ENCODE measurements at regions not wholly inside any gene's neighbourhood (a gene's known extent, or its start where the extent isn't known, plus 50 kb on each side); places are given as distances from the start of the nearest gene placed in this dataset.

- TF ChIP-seq MAFK (IDR thresholded peaks at IDR 0.05; ENCODE audit: low read depth, low read length) (peak; percentile 77), MXI1 (IDR thresholded peaks at IDR 0.05; ENCODE audit: borderline replicate concordance, low read depth, low read length) (no peak)
- H2BK120ac ChIP-seq (ENCODE audit: low read depth, low read length), result no peak overlapping the region
- H4K91ac ChIP-seq (ENCODE audit: insufficient read depth, low read depth, low read length), result no peak overlapping the region
- no peak overlapping the region for H4K8ac ChIP-seq (ENCODE audit: low read depth in 2 of 2, low read length in 2 of 2)
- no peak overlapping the region for H2AFZ ChIP-seq (replicated peaks; ENCODE audit: low read length, poor library complexity)
- no peaks in the 10 kb centered on the region for H3K36me3 ChIP-seq (ENCODE audit: control insufficient read depth, insufficient read depth, low read length)
- no peaks in the 10 kb centered on the region for H3K27me3 ChIP-seq (ENCODE audit: control insufficient read depth, insufficient read depth, low read length)
- H2AK5ac ChIP-seq (ENCODE audit: low read depth, low read length), result no peak overlapping the region
- H3K9me3 ChIP-seq (ENCODE audit: control insufficient read depth, insufficient read depth, low read length), result no peaks in the 10 kb centered on the region
- H3K4ac ChIP-seq (ENCODE audit: low read depth, low read length), result no peak overlapping the region
- H3K56ac ChIP-seq (ENCODE audit: extremely low read depth, insufficient read depth, low read length), result no peak overlapping the region
- H3K79me1 ChIP-seq (ENCODE audit: low read depth in 1 of 2, low read length in 2 of 2), result no peaks in the 10 kb centered on the region
- no peaks in the 10 kb centered on the region for H4K20me1 ChIP-seq (ENCODE audit: insufficient read depth, low read length)
- H3K23ac ChIP-seq (ENCODE audit: low read depth, low read length), result no peak overlapping the region
- ChIA-PET POLR2A (ENCODE audit: unreplicated experiment) (no interaction called here), CTCF (interaction anchor here (0.6 kb wide), 1 partner anchor 697 kb away, joined by 7 read pairs; no protein-coding TSS in a partner anchor)
- no TSS peak for BruUV-seq (replicated peaks)
- dilution Hi-C loops (cut with HindIII; ENCODE audit: low sequenced_read_pairs, unreplicated experiment), result no loop called here
- no peak overlapping the region for H2BK15ac ChIP-seq (ENCODE audit: low read depth, low read length)
- H3K4me2 ChIP-seq (ENCODE audit: low read depth, low read length), result no peak overlapping the region
- H2BK20ac ChIP-seq (ENCODE audit: low read depth, low read length), result no peak overlapping the region
- intact Hi-C loops (cut with micrococcal nuclease), result no loop called here
- in situ Hi-C loops (cut with MboI; ENCODE audit: low sequenced_read_pairs), result no loop called here
- no peaks in the 10 kb centered on the region for H3K9me1 ChIP-seq (ENCODE audit: insufficient read depth, low read length)
- DNase-seq, result no peak
- H2AK9ac ChIP-seq (replicated peaks; ENCODE audit: low read depth, low read length, poor library complexity), result no peak overlapping the region
- ATAC-seq (ENCODE audit: low read depth), result no peak
- H3K4me1 ChIP-seq (ENCODE audit: control insufficient read depth, insufficient read depth, low read length), result no peaks in the 10 kb centered on the region
- WGBS, 2 experiments (ENCODE audit: extremely low coverage in 2 of 2, insufficient read length in 1 of 2), result no CpG with 5 or more reads among the region's 7 CpGs
- H4K5ac ChIP-seq (ENCODE audit: low read depth, low read length), result no peak overlapping the region
- no peak overlapping the region for H2BK5ac ChIP-seq (ENCODE audit: low read depth, low read length, poor library complexity, severe bottlenecking)
- no peak overlapping the region for H3K14ac ChIP-seq (replicated peaks; ENCODE audit: low read depth, low read length)
- H3K4me3 ChIP-seq (ENCODE audit: insufficient read depth, low read depth, low read length), result no peak overlapping the region
- no peak overlapping the region for H3K18ac ChIP-seq (ENCODE audit: low read depth, low read length)
- no peak overlapping the region for H3K27ac ChIP-seq (ENCODE audit: insufficient read depth, low read length)
- H3K9ac ChIP-seq (ENCODE audit: low read depth, low read length), result no peak overlapping the region
Measured at GRCh38 chr7:26457696-26458327, 166.2 kb downstream of the SNX10 start.
